ENCODE measurements at regions not wholly inside any gene's neighbourhood (a gene's known extent, or its start where the extent isn't known, plus 50 kb on each side); places are given as distances from the start of the nearest gene placed in this dataset.

GRCh38 chr10:33594475-33594874 lies 260.0 kb upstream of the NRP1 start:
- TF ChIP-seq CTCF (IDR thresholded peaks at IDR 0.05), result no peak
- no peak for TF ChIP-seq EP300 (IDR thresholded peaks at IDR 0.05)

All from sigmoid colon (tissue), 4 donors.